ENCODE measurements at regions not wholly inside any gene's neighbourhood (a gene's known extent, or its start where the extent isn't known, plus 50 kb on each side); places are given as distances from the start of the nearest gene placed in this dataset.
A peak's percentile ranks its signal among the peaks of the same experiment; 100 is the strongest.
"Not testable (repeated sequence)": the region's sequence is repeated elsewhere in the genome, so short reads cannot be mapped to it uniquely, and the experiment has no call there.

GRCh38 chr11:135075740-135076139 is 663.7 kb upstream of the B3GAT1 start:
- no peak for DNase-seq

- DNase-seq, result peak; percentile 62
Observed at GRCh38 chr11:135074397-135074998, 662.5 kb upstream of the B3GAT1 start.

GRCh38 chr11:135073870-135074269 is 661.8 kb upstream of the B3GAT1 start:
- DNase-seq, result no peak

- DNase-seq, result no peak
Observed at GRCh38 chr11:135073381-135073780, 661.3 kb upstream of the B3GAT1 start.

GRCh38 chr11:135069890-135070289 is 657.8 kb upstream of the B3GAT1 start:
- no peak for DNase-seq

GRCh38 chr11:135069063-135069462 is 657.0 kb upstream of the B3GAT1 start:
- DNase-seq, result no peak

GRCh38 chr11:135062994-135063393 is 651.0 kb upstream of the B3GAT1 start:
- DNase-seq, result no peak

GRCh38 chr11:135061166-135061565 is 649.1 kb upstream of the B3GAT1 start:
- DNase-seq, result no peak

GRCh38 chr11:135046986-135047385 is 634.9 kb upstream of the B3GAT1 start:
- no peak for DNase-seq

- no peak for DNase-seq
Observed at GRCh38 chr11:135046556-135046955, 634.5 kb upstream of the B3GAT1 start.

- DNase-seq, result no peak
Observed at GRCh38 chr11:135043434-135043833, 631.4 kb upstream of the B3GAT1 start.

- no peak for DNase-seq
Observed at GRCh38 chr11:135037828-135038227, 625.8 kb upstream of the B3GAT1 start.

GRCh38 chr11:135036488-135037297 is 624.7 kb upstream of the B3GAT1 start:
- no peak for DNase-seq

- no peak for DNase-seq
Observed at GRCh38 chr11:135035282-135035681, 623.2 kb upstream of the B3GAT1 start.

GRCh38 chr11:135033540-135033939 is 621.5 kb upstream of the B3GAT1 start:
- peak; percentile 30 for DNase-seq

- DNase-seq, result no peak
Observed at GRCh38 chr11:135031205-135031989, 619.4 kb upstream of the B3GAT1 start.

GRCh38 chr11:135027461-135027860 is 615.4 kb upstream of the B3GAT1 start:
- no peak for DNase-seq

- no peak for DNase-seq
Observed at GRCh38 chr11:135023499-135023898, 611.5 kb upstream of the B3GAT1 start.

- no peak for DNase-seq
Observed at GRCh38 chr11:135022454-135022853, 610.4 kb upstream of the B3GAT1 start.

- no peak for DNase-seq
Observed at GRCh38 chr11:135019899-135020298, 607.9 kb upstream of the B3GAT1 start.

- DNase-seq, result no peak
Observed at GRCh38 chr11:135019343-135019871, 607.4 kb upstream of the B3GAT1 start.

GRCh38 chr11:135017296-135017695 is 605.3 kb upstream of the B3GAT1 start:
- DNase-seq, result no peak

- no peak for DNase-seq
Observed at GRCh38 chr11:135015966-135016365, 603.9 kb upstream of the B3GAT1 start.

- not testable (repeated sequence) for DNase-seq
Observed at GRCh38 chr11:135011313-135011712, 599.3 kb upstream of the B3GAT1 start.
